NCI-H748 (cell line): ENCODE measurements at regions not wholly inside any gene's neighbourhood (a gene's known extent, or its start where the extent isn't known, plus 50 kb on each side); places are given as distances from the start of the nearest gene placed in this dataset.
"Not testable (repeated sequence)": the region's sequence is repeated elsewhere in the genome, so short reads cannot be mapped to it uniquely, and the experiment has no call there.

Experiments used
- DNase-seq: peaks from one replicate; lab custom pipeline; 2025; ENCODE audit not compliant: unreplicated experiment; lab: John Stamatoyannopoulos, UW

DNA sequence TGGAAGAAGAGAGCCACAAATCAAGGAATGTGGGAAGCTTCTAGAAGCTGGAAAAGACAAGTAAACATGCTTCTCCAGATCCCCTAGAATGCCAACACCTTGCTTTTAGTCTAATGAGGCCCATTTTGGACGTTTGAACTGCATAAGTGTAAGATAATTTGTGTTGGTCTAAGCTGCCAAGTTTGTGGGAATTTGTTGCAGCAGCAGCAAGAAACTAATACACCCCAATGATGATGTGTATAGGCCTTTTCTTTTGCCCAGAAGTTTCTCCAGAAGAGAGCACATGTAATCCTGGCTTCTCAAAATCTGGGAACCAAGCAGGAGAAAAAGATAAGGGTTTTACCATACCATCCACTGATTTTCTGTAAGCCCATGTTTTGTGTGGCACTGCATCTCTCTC lies 96.1 kb upstream of the DPT start:
- DNase-seq = no peak

DNA sequence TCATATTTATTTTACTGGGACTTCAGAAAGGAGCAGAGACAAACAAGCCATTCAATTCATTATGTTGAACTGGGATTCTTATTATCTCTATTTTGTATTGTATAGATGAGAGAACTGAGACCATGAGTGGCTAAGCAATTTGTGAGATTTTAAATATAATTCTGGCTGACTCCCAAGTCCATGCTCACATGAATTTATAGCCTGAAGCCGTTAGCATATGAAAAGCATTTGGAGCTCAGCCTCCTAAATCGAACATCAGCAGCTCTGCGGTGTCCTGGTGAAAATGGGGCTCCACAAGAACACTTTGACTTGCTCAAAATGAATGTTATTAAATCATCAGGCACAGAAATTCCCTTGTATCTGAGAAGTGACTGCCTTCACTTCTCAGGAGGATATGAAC lies 96.8 kb upstream of the DPT start:
- no peak for DNase-seq

DNA sequence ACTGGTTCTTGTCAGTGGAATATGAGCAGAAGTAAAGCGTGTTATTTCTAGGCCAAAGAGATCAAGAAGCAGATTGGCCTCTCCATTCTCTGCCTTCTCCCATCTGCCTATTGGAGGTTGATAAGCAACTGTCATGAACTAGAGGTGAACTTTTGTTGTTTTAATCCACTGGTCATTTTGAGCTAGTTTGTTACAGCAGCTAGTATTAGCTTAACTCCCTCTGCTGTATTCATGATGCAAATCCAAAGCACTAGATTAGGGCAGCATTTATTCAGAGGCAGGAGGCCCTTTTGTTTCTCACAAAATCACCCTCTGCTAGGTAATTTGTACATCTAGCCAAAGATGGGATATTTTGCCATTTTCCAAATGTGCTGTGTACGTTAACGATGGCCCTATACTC lies 97.3 kb upstream of the DPT start:
- no peak for DNase-seq

DNA sequence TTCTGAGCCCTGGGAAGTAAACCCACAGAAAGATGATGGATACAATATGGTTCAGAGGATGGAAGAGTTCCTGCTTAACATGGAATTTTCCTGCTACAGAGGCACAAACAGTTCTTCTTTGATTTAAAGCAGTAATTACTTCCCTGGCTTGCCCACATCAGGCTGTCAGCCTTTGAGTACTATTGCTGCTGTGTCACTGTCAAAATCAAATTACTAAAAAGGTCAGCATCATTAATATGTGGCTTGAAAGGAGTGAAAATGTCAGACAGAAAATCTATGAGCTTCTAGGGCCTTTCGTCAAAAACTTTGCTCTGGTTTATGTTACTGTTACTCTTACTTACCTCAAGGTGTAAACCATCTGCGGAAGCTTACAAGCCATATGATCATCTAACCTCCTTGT lies 98.6 kb upstream of the DPT start:
- no peak for DNase-seq

DNA sequence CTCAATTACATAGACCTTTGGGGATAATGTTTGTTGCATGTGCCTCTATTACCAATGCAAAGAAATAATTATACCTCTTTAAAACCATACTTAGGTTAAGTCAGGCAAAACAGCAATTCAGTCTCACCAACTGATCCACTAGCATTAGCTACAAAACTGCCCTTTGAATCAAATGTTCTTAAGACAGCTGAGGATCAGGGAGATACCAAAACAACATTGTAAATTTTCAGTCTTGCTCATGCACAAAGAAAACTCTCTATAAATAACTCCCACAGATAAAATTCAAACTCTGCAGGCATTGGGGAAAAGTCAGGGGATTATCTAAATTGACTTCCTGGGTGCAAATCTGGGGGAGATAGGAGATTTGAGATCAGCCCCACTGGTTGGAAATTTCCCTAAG lies 100.9 kb upstream of the DPT start:
- DNase-seq = peak; percentile 40

DNA sequence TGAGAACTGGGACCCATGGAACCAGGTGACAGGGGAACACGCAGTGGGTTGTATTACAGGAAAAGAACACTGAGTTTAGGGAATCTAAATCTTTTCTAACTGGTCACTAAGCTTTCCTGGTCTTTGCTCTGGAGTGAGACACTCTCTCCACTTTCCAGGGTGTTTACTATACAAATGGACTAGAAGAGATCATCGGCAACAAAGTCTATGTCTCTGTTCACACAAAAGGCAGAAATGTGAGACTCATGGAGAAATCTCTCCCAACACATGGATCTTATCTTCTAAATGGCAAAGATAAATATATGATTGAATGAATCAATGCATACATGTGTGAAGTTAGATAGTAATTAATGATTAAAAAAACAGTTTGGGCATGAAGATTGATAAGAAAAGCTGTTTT lies 101.6 kb upstream of the DPT start:
- no peak for DNase-seq

DNA sequence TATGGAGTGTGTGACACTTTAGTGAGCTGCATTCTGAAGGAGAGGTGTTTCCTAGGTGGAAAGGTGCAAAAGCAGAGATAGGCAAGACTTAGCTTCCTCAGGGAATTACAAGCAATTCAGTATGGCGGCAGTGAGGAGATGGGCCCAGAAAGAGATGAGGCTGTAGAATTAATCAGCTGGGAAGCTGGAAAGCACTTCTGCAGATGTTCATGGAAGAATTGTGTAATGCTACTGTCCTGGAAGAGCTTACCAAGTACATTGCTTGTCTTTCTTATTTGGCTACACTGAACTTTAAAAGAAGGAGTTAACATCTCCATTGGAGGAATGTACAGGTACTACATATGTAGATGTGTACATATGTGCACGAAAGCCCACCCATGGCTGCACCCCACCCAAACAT lies 103.7 kb upstream of the DPT start:
- DNase-seq = no peak

DNA sequence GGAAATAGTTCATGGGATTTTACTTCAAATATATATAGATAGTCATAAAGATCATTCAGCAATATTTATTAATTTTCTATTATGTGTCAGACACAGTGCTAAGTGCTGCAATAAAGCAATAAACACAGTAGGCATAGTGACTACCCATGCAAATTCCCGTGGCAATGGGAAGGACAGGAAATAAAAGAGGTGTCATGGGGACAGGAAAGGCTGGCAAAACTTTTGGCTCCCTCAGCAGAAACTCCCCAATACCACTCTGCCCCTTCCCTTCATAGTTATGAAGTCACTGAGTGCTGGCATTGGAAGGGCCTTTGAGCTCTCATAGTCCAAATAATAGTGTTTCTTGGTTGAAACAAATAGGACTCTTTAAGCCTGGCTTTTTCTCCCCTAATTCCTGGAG lies 104.4 kb upstream of the DPT start:
- DNase-seq = no peak

DNA sequence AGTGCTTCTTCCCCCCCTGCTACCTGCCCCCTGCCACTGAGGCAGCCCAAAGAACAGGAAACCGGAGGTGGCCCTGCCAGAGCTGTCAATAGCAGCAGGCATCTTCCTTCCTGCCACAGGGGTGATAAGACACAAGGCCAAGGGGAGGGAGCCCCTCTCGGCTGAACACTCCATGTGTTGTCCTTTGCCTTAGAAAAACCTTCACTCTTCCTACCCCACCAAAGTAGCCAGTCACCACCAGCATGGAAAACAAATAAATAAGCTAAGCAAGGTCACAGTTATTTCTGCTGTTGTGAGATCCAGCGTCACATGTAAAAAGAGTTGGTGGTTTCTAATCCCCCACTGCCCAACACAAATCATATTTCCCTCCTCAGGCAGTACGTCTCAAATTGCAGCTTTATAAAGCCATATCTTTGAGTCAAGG lies 104.8 kb upstream of the DPT start:
- DNase-seq = no peak

DNA sequence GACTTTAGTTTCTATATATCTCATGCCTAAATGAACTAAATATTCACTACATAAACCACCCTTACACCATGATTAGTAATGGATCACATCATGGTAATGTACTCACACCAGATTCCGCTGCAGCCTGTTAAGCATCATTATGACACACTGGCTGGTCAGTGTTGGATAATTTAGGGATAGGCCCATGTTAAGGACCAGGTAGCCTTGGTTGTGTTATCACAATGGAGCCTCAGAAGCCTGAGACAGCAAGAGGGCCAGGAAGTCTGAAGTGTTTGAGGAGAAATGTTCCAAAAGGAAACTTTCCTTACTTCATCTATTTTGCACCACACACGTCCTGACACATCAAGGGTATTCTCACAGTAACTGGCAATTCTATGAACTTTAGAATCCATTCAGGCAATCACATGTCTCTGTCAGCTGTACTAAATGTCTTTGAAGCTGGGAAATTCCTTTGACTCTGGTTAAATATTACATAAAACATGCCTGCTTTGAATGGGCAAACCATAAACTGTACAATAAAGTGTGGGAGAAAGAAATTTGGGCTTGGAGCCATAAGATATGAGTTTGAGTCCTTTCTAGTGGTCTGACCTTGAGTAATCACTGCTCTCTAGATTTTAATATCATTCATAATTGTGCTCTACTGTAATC lies 105.3 kb upstream of the DPT start:
- no peak for DNase-seq

DNA sequence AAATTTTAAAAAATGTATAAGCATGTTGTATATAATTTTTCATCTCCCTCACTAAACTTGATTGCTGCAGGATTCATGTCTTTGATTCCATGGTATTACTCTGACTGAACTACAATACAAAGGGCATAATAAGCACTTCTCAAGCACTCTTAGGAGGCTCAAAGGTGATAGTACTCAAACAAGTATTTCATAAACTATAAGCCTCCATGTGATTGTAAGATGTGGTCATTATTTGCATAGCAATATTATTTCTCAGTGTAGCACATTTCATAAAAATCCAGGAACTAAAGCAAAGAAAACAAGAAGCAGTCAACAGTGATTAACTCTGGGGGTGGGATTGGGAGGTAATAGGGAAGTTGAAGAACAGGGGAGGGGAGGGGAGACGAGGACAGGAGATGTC lies 106.2 kb upstream of the DPT start:
- no peak for DNase-seq

DNA sequence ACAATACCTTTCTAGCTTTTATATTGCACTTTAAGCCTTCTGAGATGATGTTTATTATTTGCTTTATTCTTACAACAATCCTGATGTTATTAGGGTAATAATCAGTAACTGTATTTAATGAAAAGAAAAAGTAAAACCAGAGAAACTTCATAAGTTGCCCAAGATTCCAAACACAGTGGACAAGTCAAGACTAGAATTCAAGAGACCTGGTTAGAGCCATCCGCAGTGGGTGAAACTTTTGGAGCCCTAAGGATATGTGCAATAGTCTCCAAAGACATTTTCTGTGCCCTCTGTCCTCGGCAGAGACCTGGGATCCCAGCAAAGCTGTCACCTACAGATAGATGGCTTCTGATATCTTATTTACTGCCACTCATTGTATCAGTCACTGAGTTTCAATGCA lies 106.8 kb upstream of the DPT start:
- no peak for DNase-seq

DNA sequence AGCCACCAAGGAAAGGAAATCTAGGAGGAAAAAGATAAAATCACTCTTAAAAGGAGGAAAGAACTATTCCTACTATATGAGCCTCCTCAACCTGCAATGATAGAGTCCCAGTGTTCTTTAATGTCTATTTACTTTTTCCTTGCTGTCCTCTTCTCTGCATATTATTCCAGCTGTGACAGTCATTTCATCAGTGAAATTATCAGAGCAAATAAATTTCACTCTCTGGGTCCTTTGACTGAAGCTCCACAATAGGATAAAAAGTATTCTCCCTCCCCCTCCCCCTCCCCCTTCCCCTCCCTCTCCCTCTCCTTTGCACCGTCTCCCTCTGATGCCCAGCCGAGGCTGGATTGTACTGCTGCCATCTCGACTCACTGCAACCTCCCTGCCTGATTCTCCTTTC lies 107.5 kb upstream of the DPT start:
- DNase-seq = no peak

DNA sequence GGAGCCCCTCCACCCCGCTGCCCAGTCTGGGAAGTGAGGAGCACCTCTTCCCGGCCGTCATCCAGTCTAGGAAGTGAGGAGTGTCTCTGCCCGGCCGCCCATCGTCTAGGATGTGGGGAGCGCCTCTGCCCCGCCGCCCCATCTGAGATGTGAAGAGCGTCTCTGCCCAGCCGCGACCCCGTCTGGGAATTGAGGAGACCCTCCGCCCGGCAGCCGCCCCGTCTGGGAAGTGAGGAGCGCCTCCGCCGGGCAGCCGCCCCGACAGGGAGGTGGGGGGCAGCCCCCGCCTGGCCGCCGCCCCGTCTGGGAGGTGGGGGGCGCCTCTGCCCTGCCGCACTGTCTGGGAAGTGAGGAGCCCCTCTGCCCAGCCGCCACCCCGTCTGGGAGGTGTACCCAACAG lies 108.2 kb upstream of the DPT start:
- not testable (repeated sequence) for DNase-seq

DNA sequence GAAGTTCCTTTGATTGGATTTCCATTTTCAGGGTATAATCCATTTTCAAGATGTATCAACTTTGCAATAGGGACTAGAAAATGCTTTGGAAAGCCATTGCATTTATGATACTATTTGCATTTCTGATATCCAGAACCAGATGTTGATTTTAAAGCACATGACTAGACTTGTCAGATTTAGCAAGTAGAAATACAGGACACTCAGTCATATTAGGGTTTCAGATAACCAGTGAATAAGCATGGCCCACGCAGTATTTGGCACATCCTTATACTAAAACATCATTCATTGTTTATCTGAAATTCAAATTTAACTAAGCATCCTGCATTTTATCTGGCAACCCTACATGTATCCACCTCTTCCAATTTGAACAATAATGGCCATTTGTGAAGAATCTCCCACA lies 113.3 kb upstream of the DPT start:
- DNase-seq = no peak

DNA sequence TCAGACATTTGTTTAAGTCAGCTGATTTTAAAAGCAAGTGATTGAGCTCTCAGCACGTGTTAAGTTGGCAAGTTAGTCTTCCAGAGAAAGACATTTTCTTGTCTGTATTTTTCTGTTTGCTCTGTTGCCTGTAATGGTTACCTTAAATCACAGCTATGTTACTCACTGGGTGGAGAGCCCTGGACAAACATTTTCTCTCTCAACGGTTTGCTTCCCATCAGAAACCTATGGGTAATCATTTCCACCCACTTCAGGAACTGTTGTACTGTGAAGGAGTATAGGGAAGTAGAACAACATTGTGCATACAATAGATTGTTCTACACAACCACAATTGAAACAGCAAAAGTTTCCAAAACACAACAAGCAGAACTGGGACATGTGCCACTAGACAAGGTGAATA lies 113.9 kb upstream of the DPT start:
- DNase-seq = no peak

DNA sequence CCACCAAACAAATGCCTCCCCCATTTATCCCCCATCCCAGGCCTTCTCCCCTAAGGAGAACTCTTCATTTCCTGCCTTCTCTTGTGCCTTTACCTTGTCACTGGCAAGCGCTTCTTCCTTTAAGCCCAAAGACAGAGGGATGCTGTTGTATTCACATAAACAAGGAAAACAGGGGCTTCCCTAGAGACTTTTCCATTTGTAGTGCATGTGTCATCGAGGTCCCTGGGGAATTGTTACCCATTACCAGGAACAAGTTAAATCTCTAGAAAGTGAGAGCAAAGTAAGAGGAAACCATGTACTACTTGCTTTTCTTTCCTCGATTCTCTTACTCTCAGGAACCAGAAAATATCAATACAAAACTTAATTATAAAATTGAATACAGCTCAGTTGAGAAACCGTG lies 114.4 kb upstream of the DPT start:
- DNase-seq = no peak

DNA sequence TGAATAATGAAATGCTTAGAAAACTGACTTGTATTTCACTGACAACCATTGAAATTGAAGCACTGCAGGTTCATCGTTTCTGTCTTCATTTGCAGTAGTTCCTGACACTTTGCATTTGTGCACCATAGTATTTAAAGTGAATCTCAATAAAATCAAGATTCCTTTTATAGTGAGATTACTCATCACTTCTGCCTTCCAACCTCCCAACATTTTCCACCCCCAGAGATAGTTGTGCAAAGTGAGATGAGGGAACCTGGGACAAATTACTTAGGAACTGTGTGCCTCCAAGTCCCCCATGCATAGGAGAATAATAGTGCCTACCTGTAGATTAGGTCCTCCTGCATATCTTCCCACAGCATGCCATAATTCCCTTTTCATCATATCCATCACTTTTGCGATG lies 114.9 kb upstream of the DPT start:
- DNase-seq = no peak

DNA sequence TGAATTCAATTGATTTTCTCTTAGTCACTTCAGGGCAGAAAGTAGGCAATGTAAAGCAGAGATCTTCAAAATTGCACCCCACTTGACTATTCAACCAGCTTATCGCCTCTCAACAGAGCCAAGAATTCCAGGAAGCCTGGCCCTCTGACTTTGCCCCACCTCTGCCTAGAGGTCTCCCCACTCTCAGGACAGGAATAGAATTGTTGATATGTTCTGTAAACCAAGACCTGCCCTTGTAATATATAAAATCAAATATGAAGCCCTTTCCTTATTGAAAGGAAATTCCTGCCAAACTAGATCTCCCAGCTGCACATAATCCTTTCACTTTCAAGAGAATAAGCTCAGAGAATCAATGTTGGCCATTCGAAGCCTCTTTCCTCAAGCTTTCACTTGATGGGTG lies 116.1 kb upstream of the DPT start:
- DNase-seq = no peak

DNA sequence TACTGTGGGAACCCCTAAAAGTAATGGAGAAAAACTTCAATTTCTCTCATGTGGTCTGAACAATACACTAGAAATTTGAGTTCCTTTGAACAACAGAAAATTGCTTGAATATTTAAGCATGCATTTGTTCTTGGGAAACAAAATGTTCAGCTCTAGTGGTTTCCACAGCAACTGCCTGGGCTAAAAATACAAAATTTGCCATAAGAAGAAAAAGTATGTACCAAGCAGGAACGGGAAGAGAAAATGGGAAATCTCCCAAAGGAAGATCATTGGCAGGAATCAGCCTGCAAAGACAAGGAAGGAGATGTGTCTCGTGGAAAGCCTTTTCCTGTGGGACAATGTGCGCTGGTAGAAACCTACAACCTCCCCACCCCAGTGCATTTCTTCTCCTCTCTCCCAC lies 119.0 kb upstream of the DPT start:
- DNase-seq = no peak

DNA sequence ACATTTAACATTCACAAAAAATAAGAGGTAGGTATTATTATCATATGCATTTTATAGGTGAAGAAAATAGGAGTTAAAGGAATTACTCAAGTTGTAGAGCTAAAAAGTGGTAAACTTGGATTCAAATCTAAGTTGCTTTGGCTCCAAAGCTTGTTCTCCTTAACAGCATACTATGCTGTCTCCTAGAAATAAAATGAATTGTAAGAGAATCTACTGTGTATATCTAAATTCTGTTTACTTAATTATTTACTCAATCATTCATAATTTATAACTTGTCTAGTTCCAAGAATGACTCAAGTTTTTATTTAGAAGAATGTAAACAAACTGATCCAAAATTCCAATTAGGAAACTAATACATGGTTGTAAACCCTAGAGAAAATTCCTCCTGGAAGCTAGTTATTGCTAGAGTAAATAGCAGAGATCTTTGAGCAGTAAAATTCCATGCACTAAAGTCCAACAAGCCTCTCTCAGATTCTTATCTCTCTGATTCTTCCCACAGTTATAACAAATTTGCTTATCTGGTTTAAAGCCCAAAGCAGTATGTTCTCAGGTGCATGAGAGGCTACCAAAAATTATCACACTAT lies 132.5 kb upstream of the DPT start:
- no peak for DNase-seq

DNA sequence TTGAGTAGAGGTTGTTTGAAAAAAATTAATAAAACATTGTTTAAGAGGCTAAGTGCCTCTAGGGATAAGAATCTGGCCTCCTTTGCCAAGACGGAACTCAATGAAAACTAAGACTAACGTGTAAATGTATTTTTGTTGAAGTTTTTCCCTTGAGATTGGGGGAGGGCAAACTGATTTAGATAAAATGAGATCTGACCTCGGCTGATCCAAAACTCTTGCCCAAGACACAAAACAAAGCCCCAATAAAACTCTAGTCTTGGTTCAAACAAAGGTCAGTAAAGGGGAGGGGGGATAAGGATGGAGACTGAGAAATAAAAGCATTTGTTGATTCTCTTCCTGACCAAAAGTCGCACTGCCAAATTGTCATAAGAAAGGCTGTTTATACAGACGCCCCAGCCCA lies 134.8 kb upstream of the DPT start:
- DNase-seq = no peak

DNA sequence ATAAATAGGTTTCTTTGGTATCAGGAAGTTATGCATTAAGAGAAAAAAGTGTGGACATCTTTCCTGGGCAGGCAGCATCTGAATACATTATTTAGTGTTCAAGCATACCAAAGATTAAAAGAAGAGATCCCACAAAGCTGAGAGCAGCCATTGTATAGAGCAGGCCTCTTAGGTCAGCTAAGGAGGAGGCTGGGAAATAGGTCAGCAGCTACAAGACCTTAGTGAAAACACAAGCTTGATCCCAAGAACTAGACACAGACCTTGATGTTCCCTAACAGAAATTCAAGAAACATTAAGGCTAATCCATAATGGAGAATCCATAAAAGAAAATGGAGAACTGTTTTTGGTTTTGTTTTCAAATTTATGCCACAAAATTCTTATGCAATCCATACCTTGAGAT lies 135.3 kb upstream of the DPT start:
- no peak for DNase-seq
